GM19397 (cell line): ENCODE measurements at regions not wholly inside any gene's neighbourhood (a gene's known extent, or its start where the extent isn't known, plus 50 kb on each side); places are given as distances from the start of the nearest gene placed in this dataset.

Experiments used
- ATAC-seq: cut with Tn5 transposase; IDR thresholded peaks from one replicate; pipeline ENCODE4 v1.9.1; 2021; ENCODE audit warnings: mild to moderate bottlenecking, moderate library complexity; ENCODE audit not compliant: unreplicated experiment

- no peak for ATAC-seq
These were observed 196.9 kb upstream of the LRFN5 start for GRCh38 chr14:41409806-41410205.

GRCh38 chr14:41404126-41404525 lies 202.6 kb upstream of the LRFN5 start:
- ATAC-seq: no peak

GRCh38 chr14:41403360-41403759 lies 203.3 kb upstream of the LRFN5 start:
- no peak for ATAC-seq

- ATAC-seq: no peak
These were observed 208.8 kb upstream of the LRFN5 start for GRCh38 chr14:41397926-41398325.

DNA sequence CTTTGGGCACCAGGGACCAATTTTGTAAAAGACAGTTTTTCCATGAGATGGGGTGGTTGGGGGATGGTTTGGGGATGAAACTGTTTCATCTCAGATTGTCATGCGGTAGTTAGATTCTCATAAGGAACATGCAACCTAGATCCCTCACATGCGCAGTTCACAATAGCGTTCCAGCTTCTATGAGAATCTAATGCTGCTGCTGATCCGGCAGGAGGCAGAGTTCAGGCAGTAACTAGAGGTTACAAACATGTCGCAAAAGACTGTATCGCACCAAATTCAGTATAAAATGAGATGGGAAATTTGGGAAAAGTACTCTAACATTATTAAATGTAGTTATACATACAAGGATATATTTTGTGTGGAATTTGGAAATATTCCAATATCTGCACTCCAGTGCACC lies 213.2 kb upstream of the LRFN5 start:
- no peak for ATAC-seq

GRCh38 chr14:41392226-41392625 lies 214.4 kb upstream of the LRFN5 start:
- no peak for ATAC-seq

- no peak for ATAC-seq
These were observed 217.3 kb upstream of the LRFN5 start for GRCh38 chr14:41389355-41389754.

DNA sequence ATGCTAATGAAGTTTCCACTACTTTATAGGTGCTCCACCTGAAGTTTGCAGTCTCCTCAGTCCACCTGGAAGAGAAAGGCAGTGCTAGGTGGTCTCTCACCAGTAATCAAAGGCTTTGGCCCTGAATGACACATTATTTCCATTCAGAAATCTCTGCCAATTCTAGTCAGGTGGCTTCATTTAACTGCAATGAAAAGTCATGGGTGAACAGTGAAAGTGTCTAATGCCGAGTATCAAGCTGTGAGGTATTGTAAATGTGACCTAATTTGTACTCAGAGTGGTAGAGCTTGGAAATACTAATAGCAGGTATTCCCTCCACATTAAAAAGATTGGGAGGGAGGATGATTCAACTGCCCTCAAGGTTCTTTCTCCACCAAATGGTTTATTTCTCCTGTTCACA lies 220.9 kb upstream of the LRFN5 start:
- ATAC-seq: no peak

GRCh38 chr14:41380017-41380416 lies 226.7 kb upstream of the LRFN5 start:
- no peak for ATAC-seq

- ATAC-seq: no peak
These were observed 228.2 kb upstream of the LRFN5 start for GRCh38 chr14:41378526-41378925.

DNA sequence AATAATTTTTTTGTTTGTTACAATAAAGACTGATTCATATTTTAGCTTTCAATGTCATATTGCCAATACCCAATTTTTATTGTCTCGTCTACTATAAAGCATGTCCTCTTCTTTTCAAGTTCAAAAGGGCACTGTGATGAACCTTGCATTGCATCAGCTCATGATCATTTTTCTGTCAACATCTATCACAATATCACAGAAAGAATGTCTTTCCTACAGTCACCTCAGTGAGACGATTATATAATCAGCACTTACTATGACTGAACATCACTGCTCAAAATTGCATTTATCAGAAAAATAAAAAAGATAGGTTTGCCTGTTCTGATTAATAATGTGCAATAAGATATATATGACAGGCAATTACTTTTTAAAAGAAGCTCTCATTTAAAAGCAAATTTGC lies 228.7 kb upstream of the LRFN5 start:
- ATAC-seq: no peak

DNA sequence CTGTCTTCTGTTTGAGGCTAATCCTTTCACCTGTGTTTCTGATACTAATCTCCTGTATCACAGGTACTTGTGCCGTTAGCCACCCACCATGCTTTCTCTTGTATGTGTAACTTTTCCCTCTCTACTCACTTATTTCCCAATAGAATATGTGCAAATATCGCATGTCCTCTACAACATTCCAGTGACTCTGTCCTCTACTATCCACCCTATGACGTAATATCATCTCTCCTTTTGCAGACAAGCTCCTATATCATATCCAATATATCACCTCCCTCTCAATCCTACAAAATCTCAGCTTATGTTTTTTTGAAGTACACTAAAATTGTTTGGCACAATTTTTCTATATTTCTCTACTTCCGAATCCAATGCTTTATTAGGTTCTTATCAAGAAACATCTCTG lies 232.6 kb upstream of the LRFN5 start:
- no peak for ATAC-seq

DNA sequence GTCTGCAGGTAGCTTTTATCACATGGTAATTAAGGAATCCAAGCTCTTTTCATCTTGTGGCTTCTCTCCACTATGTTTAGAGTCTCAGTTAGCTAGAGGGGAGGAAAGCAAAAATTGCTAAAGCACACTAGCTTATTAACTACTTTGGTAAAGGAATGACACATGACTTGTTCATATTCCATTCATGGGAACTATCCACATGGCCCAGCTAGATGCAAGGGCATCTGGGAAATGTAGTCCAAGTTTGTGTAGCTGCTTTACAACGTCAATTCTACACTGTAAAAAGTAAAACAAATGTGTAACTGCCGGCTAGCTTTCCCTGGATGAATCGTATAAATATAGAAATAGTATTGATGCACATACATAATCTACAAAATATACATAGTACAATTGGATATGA lies 244.5 kb upstream of the LRFN5 start:
- ATAC-seq: no peak

- no peak for ATAC-seq
These were observed 246.6 kb upstream of the LRFN5 start for GRCh38 chr14:41360126-41360525.

DNA sequence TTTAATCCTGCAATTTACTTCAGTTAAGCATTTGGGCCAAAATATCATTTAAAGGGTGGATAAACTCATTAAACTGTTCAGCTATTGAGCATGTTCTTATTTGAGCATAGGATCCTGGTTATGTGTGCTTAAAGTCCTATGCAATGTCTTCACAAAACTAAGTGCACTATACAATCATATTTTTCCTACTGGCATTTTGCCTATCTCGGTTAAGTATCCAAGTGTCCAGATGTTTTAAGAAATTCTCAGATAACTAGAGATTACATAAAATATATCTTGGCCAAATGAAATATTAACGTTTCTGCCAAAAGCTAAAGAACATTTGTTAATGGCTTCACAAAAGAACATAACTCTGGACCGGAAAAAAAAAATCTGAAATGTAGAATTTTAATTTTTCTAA lies 250.8 kb upstream of the LRFN5 start:
- no peak for ATAC-seq

DNA sequence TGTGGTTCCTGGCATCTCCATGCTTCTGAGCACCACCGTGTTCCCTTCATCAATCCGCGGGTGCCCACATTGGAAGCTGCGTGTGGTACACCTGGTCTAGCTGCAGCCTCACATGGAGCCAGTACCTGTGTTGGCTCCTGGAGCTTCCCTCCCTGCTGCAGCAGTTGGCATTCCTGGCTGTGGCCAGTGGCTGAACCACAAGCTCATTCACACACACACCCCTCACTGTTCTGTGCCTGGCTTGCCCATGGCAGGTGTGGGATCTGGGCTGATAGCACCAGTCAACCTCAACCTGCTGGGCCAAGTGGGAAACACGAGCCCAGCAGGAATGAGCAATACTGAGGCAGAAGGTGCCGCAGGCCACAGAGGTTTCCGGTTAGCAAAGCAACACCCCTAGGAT lies 256.2 kb upstream of the LRFN5 start:
- no peak for ATAC-seq

DNA sequence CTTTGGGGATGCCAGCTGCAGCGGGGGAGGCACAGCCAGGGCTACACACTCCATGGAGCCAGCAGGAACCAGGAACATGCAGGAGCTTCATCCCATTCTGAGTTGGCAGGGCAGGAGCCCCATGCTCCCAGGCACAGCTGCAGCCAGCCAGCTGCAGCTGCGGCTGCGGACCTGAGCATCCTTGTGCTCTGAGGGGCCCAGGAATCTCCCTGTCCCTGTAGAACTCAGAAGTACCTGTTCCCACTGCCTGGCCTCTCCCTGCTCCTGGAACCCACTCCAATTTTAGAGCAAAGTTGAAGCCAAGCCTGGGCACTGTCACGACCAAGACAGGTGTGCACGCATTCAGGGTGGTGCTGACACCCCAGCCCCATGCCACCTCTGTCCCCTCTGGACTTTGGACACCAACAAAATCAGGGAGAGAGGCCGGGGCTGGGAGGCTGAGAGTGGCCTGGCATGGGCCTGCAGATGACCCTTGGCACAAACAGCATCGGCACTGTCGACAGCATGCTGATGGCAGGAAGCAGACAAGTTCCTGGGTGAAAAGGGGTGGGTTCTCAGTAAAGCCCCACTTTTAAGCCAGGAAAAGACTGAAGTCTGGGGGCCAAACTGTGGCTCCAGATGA lies 257.3 kb upstream of the LRFN5 start:
- ATAC-seq: no peak

DNA sequence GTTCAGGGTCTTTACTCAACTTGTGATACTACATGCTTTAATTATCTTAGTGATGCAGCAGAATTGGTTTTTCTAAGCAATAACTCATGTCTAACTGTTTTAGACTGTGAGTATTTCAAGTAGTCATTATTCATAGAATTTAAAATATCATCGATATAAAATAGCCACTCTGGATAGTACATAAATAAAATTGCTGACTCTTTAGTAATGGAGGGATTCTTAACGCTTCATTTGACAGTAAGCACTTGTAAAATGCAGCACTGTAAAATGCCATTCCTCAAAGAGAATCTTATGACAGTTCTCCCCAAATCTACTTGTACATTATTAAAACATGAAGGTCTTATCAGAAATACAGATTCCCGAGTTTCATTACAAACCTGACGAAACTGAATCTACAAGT lies 262.8 kb upstream of the LRFN5 start:
- ATAC-seq: no peak

- ATAC-seq: no peak
These were observed 293.5 kb upstream of the LRFN5 start for GRCh38 chr14:41313196-41313595.

DNA sequence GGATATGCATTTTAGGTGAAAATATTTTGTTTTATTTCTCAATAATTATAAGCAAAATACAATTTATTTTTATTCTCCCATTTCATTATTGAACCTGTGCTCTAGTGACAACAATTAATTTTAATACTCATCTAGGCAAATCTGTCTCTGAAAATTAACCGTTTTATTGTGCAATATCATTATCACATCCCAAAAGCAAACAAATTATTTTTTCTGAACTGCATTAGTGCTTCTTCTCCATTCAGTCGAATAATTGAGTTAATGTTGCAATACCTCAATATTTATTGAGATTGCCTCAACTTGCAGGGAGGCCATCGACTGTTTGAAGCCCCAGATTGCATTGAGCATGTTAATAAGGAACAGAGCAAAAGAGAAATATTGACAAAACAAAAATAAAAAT lies 303.2 kb upstream of the LRFN5 start:
- ATAC-seq: no peak

GRCh38 chr14:41302776-41303175 lies 303.9 kb upstream of the LRFN5 start:
- no peak for ATAC-seq

- no peak for ATAC-seq
These were observed 306.8 kb upstream of the LRFN5 start for GRCh38 chr14:41299924-41300323.

- ATAC-seq: no peak
These were observed 308.4 kb upstream of the LRFN5 start for GRCh38 chr14:41298328-41298690.
